CD4-positive, alpha-beta T cell treated with Interleukin-17A for 1 hour (primary cell): ENCODE measurements at regions not wholly inside any gene's neighbourhood (a gene's known extent, or its start where the extent isn't known, plus 50 kb on each side); places are given as distances from the start of the nearest gene placed in this dataset.

Experiments used
- DNase-seq: peaks from one replicate; pipeline ENCODE4 v3.0.0-alpha.2; 2020

GRCh38 chr13:34507630-34508029 lies 434.4 kb upstream of the NBEA start:
- no peak for DNase-seq

GRCh38 chr13:34512817-34513216 lies 429.3 kb upstream of the NBEA start:
- DNase-seq, result no peak

- DNase-seq, result no peak
Observed at GRCh38 chr13:34513526-34513925, 428.5 kb upstream of the NBEA start.

GRCh38 chr13:34515201-34515600 lies 426.9 kb upstream of the NBEA start:
- no peak for DNase-seq

- DNase-seq, result no peak
Observed at GRCh38 chr13:34521171-34521570, 420.9 kb upstream of the NBEA start.

GRCh38 chr13:34522808-34523207 lies 419.3 kb upstream of the NBEA start:
- no peak for DNase-seq

GRCh38 chr13:34523406-34523805 lies 418.7 kb upstream of the NBEA start:
- no peak for DNase-seq

GRCh38 chr13:34533941-34534340 lies 408.1 kb upstream of the NBEA start:
- no peak for DNase-seq

GRCh38 chr13:34542321-34542720 lies 399.7 kb upstream of the NBEA start:
- no peak for DNase-seq

GRCh38 chr13:34543836-34544235 lies 398.2 kb upstream of the NBEA start:
- no peak for DNase-seq

- no peak for DNase-seq
Observed at GRCh38 chr13:34545461-34545860, 396.6 kb upstream of the NBEA start.

- no peak for DNase-seq
Observed at GRCh38 chr13:34546344-34547250, 395.5 kb upstream of the NBEA start.

- DNase-seq, result no peak
Observed at GRCh38 chr13:34547929-34548328, 394.1 kb upstream of the NBEA start.

GRCh38 chr13:34553376-34553775 lies 388.7 kb upstream of the NBEA start:
- no peak for DNase-seq

GRCh38 chr13:34555988-34556387 lies 386.1 kb upstream of the NBEA start:
- no peak for DNase-seq

- DNase-seq, result no peak
Observed at GRCh38 chr13:34561033-34561432, 381.0 kb upstream of the NBEA start.

- no peak for DNase-seq
Observed at GRCh38 chr13:34567597-34567996, 374.5 kb upstream of the NBEA start.

- no peak for DNase-seq
Observed at GRCh38 chr13:34570698-34571353, 371.2 kb upstream of the NBEA start.

GRCh38 chr13:34571716-34572115 lies 370.4 kb upstream of the NBEA start:
- no peak for DNase-seq

- no peak for DNase-seq
Observed at GRCh38 chr13:34577051-34577450, 365.0 kb upstream of the NBEA start.

- DNase-seq, result no peak
Observed at GRCh38 chr13:34578471-34578870, 363.6 kb upstream of the NBEA start.

- no peak for DNase-seq
Observed at GRCh38 chr13:34578917-34579316, 363.2 kb upstream of the NBEA start.

GRCh38 chr13:34583181-34583580 lies 358.9 kb upstream of the NBEA start:
- DNase-seq, result no peak

GRCh38 chr13:34587576-34587975 lies 354.5 kb upstream of the NBEA start:
- DNase-seq, result no peak
